ENCODE measurements at regions not wholly inside any gene's neighbourhood (a gene's known extent, or its start where the extent isn't known, plus 50 kb on each side); places are given as distances from the start of the nearest gene placed in this dataset.

DNA sequence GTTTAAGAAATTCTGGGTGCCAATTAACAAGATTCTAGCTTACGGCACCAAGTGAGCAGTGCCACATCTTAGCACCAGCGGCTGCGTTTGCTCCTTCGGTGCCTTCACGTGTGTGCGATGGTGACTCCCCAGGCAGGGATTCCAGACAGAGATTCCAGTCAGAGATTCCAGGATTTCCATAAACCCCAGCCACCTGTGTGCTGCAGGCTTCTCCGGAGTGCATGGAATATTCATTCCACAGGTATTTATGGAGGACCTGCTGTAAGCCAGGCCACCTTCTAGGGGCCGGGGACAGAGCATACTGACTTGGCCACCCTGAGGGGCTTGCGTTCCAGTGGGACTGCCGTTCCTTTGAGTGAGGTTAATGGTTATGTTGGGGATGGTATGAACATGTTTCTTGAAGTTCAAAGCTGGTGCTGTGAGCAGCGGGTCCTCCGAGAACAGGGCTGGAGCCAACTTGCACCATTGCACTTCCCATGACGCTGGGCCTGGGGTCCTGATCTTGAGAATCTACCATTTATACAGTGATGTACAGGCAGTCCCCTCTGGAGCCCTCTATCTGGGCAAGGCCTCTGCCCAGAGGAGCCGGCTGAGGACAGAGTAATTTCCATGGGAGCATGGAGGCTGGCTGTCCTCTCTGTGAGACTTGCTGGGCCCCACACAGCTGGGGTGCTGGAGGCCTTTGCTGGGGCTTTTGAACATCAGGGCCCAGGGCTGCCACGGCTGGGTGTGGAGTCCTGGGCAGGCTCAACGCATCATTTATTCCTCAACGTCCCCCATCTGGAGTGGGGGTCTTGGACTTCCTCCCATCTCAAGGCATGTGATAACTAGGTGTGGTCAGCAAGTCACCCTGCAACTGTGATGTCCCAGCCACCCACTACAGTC, 58.8 kb upstream of the AJAP1 start:
- 86 to 93% methylated on average over 14 to 17 of the region's 17 CpGs for WGBS, 2 donors
- intact Hi-C loops (cut with DNase I; ENCODE audit: low total_unique reads) = no loop called here
- TF ChIP-seq CTCF (IDR thresholded peaks at IDR 0.05) (no peak), POLR2A (IDR thresholded peaks at IDR 0.05) (no peak)
- DNase-seq (ENCODE audit: low spot score in 2 of 2) = peak in 1 of 2 donors; percentile 70
- no peak overlapping the region for H3K4me3 ChIP-seq (ENCODE audit: low read depth, poor library complexity, severe bottlenecking)

GRCh38 chr1:4596486-4596885, 57.9 kb upstream of the AJAP1 start:
- intact Hi-C loops (cut with DNase I; ENCODE audit: low total_unique reads) = no loop called here
- TF ChIP-seq CTCF (IDR thresholded peaks at IDR 0.05) = no peak
- no peak for TF ChIP-seq POLR2A (IDR thresholded peaks at IDR 0.05)
- 51 to 64% methylated on average over 7 to 8 of the region's 8 CpGs for WGBS, 2 donors
- no peak overlapping the region for H3K4me3 ChIP-seq (ENCODE audit: low read depth, poor library complexity, severe bottlenecking)
- DNase-seq (ENCODE audit: low spot score in 2 of 2) = peak in 1 of 2 donors; percentile 78

GRCh38 chr1:4597020-4597419, 57.4 kb upstream of the AJAP1 start:
- peak in 1 of 2 donors; percentile 48 for DNase-seq (ENCODE audit: low spot score in 2 of 2)
- intact Hi-C loops (cut with DNase I; ENCODE audit: low total_unique reads) = no loop called here
- no peak for TF ChIP-seq CTCF (IDR thresholded peaks at IDR 0.05)
- TF ChIP-seq POLR2A (IDR thresholded peaks at IDR 0.05) = no peak
- WGBS, 2 donors = 37 to 55% methylated on average over 5 of the region's 5 CpGs
- no peak overlapping the region for H3K4me3 ChIP-seq (ENCODE audit: low read depth, poor library complexity, severe bottlenecking)

DNA sequence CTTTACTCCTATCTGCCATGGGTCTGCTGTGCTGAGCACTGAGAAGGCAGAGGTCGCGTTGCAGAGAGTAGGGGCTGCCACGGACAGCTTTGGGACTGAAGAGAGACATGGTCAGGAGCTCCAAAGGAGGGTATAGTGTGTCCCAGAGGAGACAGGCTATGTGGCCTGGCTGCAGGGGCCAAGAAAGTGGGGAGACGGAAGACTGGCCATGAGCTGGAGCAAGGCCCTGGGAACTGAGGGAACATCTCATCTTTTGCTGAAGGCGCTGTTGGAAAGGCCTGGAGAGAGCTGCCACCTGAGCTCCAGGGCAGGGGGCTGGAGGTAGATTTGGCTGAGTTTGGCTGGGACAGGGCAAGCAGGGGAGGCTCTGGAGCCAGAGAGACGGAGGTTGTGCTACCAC, 55.8 kb upstream of the AJAP1 start:
- intact Hi-C loops (cut with DNase I; ENCODE audit: low total_unique reads) = no loop called here
- 78 to 82% methylated on average over 6 of the region's 6 CpGs for WGBS, 2 donors
- TF ChIP-seq POLR2A (IDR thresholded peaks at IDR 0.05) (no peak), CTCF (IDR thresholded peaks at IDR 0.05) (no peak)
- DNase-seq (ENCODE audit: low spot score in 2 of 2) = peak in 1 of 2 donors; percentile 67
- no peak overlapping the region for H3K4me3 ChIP-seq (ENCODE audit: low read depth, poor library complexity, severe bottlenecking)

DNA sequence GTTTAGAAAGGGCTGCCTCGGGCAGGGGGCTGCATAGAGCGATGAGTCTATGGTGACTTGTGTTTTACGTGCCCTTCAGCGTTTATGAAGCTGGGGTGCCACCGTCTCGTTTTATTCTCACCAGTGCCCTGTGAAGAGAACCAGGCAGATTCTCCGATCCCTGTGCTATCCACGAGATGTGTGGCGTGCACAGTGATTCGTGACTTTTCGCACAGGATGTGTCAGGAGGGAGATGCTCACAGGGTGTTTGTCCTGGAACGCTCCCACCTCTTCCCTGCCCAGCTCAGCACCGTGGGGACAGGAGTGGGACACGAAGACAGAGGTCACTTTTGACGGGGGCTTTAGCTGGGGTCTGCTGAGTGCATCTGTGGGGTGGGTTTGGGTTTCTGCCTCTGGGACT, 54.9 kb upstream of the AJAP1 start:
- no peak for DNase-seq (ENCODE audit: low spot score in 2 of 2)
- intact Hi-C loops (cut with DNase I; ENCODE audit: low total_unique reads) = no loop called here
- TF ChIP-seq CTCF (IDR thresholded peaks at IDR 0.05) (no peak), POLR2A (IDR thresholded peaks at IDR 0.05) (no peak)
- WGBS, 2 donors = 86 to 89% methylated on average over 15 of the region's 15 CpGs
- H3K4me3 ChIP-seq (ENCODE audit: low read depth, poor library complexity, severe bottlenecking) = no peak overlapping the region
